ENCODE measurements at regions not wholly inside any gene's neighbourhood (a gene's known extent, or its start where the extent isn't known, plus 50 kb on each side); places are given as distances from the start of the nearest gene placed in this dataset.

DNA sequence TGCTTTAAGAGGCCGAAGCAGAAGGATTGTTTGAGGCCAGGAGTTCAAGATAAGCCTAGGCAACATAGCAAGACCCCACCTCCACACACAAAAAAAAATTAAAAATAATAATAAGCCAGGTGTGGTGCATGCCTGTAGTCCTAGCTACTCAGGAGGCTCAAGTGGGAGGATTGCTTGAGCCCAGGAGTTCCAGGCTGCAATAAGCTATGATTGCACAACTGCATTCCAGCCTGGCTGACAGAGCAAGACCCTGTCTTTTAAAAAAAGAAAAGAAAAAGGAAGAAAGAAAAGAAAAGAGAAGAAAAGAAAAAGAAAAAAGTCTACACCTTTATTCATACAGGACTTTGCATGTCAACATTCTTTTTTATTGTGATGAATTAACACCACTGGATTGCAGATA lies 2125.8 kb downstream of the MAT2B start:
- ATAC-seq (no peak), DNase-seq (ENCODE audit: low spot score) (no peak)
- intact Hi-C loops (cut with DNase I) = no loop called here

DNA sequence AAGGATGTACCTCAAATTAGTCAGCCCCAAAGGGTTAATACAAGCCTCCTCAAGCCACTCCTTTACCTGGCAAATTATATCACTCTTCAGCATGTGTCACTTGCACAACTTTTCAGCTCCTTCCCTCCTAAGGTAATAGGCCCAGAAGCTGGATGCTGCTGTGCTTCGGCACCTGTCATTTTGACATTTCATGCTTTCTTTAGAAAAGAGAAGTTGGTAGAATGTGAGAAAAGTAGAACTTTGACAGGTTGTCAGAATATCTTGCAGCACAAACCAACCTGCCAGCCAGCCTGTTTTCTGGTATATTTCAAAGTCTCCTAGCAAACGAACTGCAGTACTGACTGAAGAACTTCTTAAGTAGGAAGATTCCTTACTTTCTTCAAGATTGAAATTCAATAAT lies 2136.9 kb downstream of the MAT2B start:
- intact Hi-C loops (cut with DNase I) = no loop called here
- no peak for DNase-seq (ENCODE audit: low spot score)
- no peak for ATAC-seq

DNA sequence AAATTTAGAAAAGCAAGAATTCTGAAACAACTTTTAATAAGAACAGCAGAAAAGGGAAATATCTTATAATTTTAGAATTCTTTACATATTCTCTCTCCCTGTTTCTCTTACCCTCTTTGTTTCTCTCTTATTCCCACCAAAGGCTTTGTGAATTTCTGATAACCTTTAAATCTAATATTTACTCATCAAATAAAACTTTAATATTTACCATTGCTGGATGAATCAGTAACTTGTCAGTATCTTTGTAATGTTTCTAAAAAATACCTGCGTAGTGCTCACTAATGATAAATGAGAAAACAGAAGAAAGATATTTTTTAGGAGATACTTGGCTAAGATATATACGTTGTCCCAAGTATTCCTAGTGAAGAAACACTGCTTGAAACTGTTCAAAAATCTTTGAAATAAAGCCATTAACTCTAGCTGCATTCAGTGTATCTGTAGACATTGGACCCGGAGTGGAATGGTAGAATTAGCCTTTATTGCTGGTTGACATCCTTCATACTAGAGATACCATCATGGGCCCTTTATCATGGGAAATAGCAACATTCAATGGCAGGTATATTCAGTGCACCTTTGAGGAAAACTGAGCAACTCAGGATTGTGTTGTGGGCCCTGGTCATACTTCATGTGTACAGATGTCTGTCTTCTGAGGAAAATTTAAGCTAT lies 2160.4 kb downstream of the MAT2B start:
- ATAC-seq = no peak
- no peak for DNase-seq (ENCODE audit: low spot score)
- intact Hi-C loops (cut with DNase I) = no loop called here

DNA sequence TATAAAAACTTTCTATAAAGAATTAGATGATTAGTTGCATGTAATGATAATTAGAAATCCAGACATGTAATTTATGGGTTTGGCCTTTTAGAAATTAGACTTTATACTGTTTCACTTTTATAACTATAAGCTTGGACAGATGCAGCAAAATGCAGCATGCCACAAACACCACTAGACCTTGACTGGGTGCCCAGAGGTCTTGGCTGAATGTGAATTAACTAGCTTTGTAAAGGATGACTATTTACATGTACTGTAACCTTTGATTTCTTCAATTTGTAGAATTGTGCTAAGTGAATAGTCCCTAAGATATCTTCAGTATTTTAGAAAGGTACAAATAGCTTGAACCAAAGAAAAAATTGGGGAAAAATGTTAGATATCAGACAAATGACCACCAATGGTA lies 2168.1 kb downstream of the MAT2B start:
- intact Hi-C loops (cut with DNase I) = no loop called here
- ATAC-seq (no peak), DNase-seq (ENCODE audit: low spot score) (no peak)

DNA sequence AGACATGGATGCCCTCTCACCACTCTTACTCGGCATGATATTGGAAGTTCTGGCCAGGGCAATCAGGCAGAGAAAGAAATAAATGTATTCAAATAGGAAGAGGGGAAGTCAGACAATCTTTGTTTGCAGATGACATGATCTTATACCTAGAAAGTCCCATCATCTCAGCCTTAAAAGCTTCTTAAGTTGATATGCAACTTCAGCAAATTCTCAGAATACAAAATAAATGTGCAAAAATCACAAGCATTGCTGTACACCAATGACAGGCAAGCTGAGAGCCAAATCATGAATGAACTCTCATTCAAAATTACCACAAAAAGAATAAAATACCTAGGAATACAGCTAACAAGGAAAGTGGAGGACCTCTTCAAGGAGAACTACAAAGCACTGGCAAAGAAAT lies 2190.4 kb downstream of the MAT2B start:
- no peak for ATAC-seq
- no peak for DNase-seq (ENCODE audit: low spot score)
- intact Hi-C loops (cut with DNase I) = no loop called here

DNA sequence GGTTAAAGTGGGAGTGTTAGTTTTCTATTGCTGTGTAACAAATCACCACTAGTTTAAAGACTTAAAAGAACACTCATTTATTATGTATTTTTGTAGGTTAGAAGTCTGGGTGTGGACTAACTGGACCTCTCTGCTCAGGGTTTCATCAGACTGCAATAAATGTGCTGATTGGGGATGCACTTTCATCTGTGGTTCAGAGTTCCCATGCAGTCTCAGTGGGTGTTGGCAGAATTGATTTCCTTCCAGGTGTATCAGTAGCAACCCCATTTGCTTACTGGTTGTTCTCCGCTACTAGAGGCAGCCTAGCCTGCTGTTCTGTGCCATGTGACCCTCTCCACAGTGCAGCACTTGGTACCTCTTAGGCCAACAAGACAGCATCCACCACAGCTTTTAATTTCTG lies 2200.5 kb downstream of the MAT2B start:
- DNase-seq (ENCODE audit: low spot score) (no peak), ATAC-seq (no peak)
- intact Hi-C loops (cut with DNase I) = no loop called here

DNA sequence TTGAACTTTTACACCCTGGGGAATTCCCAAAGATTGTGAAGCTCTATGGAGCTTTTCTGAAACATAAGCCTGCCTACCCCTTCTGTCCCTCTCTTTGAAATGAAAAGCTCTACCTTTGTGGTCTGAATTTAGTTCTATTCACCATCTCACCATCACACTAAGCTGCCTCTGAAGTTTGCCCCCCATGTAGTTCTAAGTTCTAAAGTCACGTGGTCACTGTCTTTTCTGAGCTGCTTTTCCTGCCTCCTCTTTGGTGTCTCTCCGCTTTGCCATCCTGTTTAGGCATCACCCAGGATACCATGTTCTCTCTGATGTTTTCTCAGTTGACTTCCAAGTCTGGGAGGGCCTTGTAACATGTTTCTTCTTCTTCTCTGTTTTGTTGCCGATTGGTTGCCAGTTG lies 2206.6 kb downstream of the MAT2B start:
- DNase-seq (ENCODE audit: low spot score) = no peak
- intact Hi-C loops (cut with DNase I) = no loop called here
- no peak for ATAC-seq

DNA sequence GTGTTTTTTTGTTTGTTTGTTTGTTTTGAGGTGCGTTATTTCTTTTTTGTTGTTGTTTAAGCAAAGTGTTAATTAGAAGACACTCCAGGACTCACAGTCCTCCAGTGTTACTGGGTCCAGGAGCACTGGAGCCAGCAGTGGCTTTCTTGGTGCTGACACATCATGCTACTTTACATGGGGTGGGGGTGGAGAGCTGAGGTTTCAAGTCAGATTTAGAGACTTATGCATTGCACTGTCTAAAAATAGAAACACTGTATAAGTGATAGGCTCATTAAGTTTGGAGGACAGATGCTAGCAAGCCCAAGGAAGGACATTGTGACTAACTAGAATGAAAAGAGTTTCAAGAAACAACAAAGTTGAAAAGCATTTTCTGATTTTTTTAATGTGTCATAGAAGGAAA lies 2209.2 kb downstream of the MAT2B start:
- ATAC-seq (no peak), DNase-seq (ENCODE audit: low spot score) (no peak)
- intact Hi-C loops (cut with DNase I) = no loop called here

DNA sequence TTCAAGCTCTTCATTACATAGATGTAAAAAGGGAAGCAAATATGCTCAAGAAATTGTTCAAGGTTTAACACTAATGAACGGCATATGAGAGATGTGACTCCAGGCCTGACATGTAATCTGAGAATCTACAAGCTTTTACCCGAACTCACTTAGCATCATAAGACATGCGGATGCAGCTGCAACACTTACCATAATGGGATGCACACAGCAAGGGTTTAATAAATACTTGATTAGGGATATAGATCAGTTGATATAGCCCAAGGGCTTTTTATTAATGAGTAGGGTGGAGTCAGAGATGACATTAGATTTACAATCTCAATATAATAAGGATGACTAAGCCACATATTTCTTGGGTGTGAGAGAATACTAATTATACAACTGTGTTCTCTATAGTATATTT lies 2215.5 kb downstream of the MAT2B start:
- intact Hi-C loops (cut with DNase I) = no loop called here
- DNase-seq (ENCODE audit: low spot score) (no peak), ATAC-seq (no peak)

DNA sequence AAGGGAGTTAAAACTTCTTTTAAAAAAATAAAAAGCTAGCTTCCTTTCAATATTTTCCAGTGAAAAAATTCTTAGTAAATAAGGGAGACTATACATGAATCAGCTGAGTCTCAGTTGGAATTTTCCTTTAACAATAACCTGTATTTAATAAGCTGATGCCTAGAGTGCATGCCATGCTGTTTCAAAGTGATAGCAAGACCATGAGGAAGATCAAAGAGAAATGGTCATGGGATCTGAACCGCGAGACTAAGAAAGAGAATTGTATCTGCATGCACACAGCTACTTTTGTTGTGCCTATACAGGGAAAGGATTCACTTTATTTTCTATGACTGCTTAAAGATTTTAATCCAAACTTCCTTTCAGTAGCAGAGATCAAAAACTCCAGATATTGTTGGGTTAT lies 2217.0 kb downstream of the MAT2B start:
- no peak for ATAC-seq
- no peak for DNase-seq (ENCODE audit: low spot score)
- intact Hi-C loops (cut with DNase I) = no loop called here

DNA sequence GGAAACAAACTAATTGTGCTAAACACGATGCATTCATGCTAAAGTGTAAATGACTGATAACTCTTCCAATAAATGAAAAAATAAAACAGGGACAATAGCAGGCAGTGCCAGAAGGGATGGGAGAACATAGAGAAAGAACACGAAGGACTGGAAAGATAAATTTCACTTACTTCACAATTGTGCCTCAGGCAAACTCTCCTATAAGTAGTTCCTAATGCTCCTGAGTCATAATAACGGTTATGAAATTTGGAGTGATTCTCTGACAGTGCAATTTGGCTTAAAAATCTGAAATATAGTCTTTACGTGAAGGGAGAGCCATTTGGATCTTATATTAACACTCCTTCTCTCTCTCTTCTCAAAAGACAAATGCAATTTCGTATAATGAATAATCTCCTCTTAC lies 2218.5 kb downstream of the MAT2B start:
- DNase-seq (ENCODE audit: low spot score) (no peak), ATAC-seq (no peak)
- intact Hi-C loops (cut with DNase I) = no loop called here

DNA sequence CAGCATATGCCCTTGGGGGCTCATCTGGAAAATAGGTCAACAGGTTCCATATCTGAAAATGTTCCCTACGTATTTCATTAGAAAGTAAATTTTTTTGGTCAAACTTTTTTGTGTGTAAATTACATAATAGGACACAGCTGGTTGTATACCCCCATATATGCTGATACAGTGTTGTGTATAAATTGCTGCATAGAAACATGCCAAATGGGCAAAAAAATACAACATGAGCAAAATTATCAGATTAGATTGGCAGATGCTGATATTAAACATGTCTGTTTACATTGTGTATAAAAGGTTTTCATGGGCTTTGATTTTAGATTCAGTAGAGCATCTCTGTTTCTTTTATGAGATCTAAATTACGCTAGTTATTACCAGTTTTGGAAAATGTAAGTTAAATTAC lies 2223.0 kb downstream of the MAT2B start:
- intact Hi-C loops (cut with DNase I) = no loop called here
- DNase-seq (ENCODE audit: low spot score) (no peak), ATAC-seq (no peak)

DNA sequence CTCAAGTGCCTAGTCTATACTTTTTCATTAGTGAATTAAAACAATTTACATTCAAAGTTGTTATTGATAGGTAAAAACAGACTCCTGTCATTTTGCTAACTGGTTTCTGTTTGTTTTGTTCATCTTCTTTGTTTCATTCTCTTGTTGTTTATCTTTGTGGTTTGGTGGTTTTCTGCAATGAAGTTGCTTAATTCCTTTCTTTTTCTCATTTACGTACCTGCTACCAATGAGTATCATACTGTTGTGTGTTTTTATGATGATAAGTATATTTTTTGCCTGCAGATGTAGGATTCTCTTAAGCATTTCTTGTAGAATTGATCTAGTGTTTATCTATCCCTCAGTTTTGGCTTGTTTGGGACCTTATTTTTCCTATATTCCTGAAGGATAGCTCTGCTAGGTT lies 2230.0 kb downstream of the MAT2B start:
- ATAC-seq (no peak), DNase-seq (ENCODE audit: low spot score) (no peak)
- intact Hi-C loops (cut with DNase I) = no loop called here

DNA sequence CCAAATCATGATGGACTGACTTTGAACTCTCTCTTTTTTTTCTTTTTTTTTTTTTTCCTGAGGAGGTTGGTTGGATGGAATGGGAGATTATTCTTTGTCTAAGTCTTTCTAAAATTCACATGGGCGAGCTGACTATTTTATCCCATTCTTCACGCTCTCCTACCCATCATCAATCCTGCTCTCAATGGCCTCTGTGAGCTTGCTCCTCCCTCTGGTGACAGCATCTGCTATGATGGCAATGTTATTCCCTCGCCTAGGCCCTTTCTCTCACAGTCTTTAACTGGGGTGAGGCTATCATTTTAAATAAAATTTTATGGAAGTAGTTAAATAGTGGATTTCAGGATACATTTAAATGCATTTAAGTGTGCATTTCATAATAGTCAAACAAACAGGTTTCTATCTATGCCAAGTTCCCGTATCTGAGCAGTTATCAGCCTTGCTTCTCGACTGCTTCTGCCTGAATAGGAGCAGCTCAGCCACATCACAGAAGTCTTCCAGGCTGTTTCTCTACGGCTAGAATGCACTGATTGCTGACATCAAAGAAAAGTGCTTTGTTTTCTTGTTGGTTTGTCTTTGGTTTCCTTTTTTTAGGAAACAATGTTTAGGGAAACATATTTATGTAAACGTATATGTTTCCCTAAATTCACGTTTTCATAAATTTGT lies 2233.8 kb downstream of the MAT2B start:
- DNase-seq (ENCODE audit: low spot score) (no peak), ATAC-seq (no peak)
- intact Hi-C loops (cut with DNase I) = no loop called here

DNA sequence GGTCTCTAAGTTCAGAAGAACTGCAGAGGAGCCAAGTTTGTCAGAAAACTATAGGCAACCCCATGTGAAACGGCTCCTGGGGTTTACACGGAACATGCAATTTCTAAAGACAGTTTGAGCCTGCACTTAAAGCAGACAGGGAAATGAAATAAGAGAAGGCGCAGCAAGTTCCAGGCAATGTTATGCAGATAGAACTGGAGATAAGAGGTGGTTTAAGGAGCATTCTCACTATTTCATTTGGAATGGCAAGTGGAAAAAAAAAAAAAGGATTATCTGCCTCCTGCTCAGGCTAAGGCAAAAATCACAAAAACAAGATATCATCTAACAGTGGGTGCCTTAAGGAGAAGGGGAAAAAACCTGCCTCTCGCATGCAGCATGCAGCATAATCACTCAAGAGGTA lies 2252.4 kb downstream of the MAT2B start:
- no peak for ATAC-seq
- DNase-seq (ENCODE audit: low spot score) = no peak
- intact Hi-C loops (cut with DNase I) = no loop called here

DNA sequence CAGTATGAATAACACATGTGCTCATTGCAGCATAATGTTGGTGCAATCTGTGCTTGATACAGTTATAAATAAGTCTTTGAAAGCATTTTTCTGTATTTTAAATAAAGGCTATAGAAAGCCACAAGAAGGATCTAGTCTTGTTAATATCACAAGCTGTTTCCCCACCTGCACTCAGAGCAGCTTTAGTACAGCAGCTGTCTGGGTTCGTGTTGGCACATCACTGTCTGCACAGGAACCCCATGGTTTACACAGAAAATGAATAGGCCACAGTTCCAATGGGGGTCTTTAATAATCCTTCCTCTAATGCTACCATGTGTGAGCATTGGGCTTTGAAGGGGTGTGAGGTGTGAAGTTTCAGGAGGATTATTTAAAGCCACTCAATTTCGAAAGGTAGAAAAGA lies 2269.7 kb downstream of the MAT2B start:
- DNase-seq (ENCODE audit: low spot score) (no peak), ATAC-seq (no peak)
- intact Hi-C loops (cut with DNase I) = no loop called here

DNA sequence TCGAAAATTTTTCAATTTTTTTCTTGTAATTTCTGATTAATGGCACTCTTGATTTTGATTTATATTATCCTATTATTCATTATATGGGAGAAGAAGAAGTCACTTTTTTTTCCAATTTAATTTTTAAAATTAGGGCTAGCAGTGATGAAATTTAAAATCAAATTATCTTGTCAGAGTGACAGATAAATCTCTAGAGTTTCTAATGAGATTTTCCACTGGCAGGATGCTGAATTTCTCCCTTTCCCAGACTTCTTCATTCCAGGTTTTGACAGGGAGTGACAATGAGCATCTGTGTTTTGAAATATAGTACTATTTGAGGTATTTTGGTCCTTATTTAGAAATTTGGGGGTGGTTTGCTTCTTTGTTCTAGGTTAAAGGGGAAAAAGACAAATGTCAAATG lies 2274.1 kb downstream of the MAT2B start:
- no peak for DNase-seq (ENCODE audit: low spot score)
- ATAC-seq = no peak
- intact Hi-C loops (cut with DNase I) = no loop called here

DNA sequence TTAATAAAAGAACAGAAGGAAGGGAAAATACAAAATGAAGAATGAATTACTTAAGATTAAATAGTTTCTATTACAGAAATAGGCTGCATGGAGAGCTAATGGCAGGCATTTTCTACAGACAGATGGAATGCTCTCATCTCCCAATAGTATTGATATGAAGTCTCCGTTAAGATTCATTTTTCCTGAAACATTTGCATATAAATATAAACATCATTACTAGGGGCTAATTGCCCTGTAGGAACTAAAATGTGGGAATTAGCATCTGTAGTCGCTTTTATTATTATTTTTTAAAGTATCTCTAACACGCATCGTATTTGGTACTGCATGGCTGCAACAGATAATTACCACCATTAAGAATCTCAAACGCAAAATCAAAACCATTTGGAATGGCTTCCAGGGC lies 2275.5 kb downstream of the MAT2B start:
- intact Hi-C loops (cut with DNase I) = no loop called here
- DNase-seq (ENCODE audit: low spot score) (no peak), ATAC-seq (no peak)

DNA sequence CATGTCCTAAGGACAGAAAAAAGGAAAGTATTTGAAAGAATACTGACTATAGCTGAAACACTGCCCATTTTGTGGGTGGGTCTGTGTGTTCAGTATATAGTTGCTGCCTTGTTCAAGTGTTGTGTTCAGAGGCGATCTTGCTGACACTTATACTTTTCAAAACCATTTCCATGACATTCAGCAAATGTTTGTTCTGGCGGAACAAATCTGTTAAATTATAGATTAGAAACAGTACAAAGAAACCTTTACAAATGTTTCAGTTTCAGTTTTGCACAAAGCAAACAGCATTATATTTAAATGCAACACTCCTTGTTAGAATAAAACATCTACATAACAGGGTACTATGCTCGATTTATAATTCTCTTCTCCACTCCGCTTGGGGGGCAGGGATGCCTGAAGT lies 2276.3 kb downstream of the MAT2B start:
- intact Hi-C loops (cut with DNase I) = no loop called here
- ATAC-seq = no peak
- no peak for DNase-seq (ENCODE audit: low spot score)

DNA sequence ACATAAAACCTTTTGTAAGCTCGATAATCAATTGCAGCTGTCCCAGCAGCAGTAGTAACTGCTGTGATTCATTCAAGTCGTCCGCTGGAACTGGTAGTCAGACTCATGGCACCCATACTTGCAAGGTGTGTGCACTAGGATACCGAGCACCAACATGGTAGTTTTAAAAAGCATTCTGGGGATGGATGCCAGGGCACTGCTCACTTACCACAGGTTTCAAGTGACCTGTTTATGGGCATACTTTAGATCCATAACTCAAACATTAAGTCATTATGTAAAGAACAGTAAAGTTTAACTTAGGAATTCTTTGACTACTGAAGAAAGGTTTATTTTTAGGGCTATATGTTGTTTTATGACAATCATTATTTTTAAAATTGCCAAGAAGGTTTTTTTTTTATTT lies 2277.6 kb downstream of the MAT2B start:
- ATAC-seq (no peak), DNase-seq (ENCODE audit: low spot score) (no peak)
- intact Hi-C loops (cut with DNase I) = no loop called here

DNA sequence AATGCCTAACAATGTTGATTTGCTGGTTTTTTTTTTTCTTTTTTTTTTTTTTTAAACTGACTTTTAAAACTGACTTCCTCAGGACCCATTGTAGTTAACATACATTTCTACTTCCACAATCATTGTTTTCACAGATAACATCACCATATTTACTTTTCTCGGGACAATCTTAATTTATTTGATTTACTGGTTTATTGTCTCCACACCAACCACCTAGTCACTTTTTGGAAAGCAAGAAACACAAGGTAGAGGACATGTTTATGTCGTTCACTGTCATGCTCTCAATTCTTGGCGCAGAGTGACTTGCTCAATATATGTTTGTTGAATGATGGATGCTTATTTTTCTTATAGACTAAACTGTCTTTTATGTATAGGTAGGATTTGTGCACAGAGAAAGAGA lies 2280.7 kb downstream of the MAT2B start:
- intact Hi-C loops (cut with DNase I) = no loop called here
- no peak for DNase-seq (ENCODE audit: low spot score)
- no peak for ATAC-seq

Measured in sciatic nerve (tissue), 2 donors.